Hepatocyte (in vitro differentiated cells): ENCODE measurements at regions not wholly inside any gene's neighbourhood (a gene's known extent, or its start where the extent isn't known, plus 50 kb on each side); places are given as distances from the start of the nearest gene placed in this dataset.

Experiments
- DNase-seq: peaks from one replicate; pipeline ENCODE4 v3.0.0-alpha.2; 2016; ENCODE audit warnings: low spot score
- H2AFZ ChIP-seq: fragments of 200-600 bp; sonication (generic); 2 replicates; pipeline ENCODE4 v1.6.0; 2016; ENCODE audit warnings: antibody characterized with exemption, mild to moderate bottlenecking
- H3K27ac ChIP-seq: fragments of 200-600 bp; sonication (generic); 2 replicates; pipeline ENCODE4 v1.5.1; 2016; ENCODE audit warnings: mild to moderate bottlenecking
- H3K27me3 ChIP-seq: fragments of 200-600 bp; sonication (generic); 2 replicates; pipeline ENCODE4 v1.6.1; 2016
- H3K36me3 ChIP-seq: fragments of 200-600 bp; sonication (generic); replicated peaks from 2 replicates; pipeline ENCODE4 v1.5.1; 2016; ENCODE audit warnings: low read depth; ENCODE audit not compliant: insufficient read depth
- H3K4me1 ChIP-seq: fragments of 200-600 bp; sonication (generic); 2 replicates; pipeline ENCODE4 v1.5.1; 2016; ENCODE audit warnings: mild to moderate bottlenecking, moderate library complexity; ENCODE audit not compliant: insufficient read depth
- H3K4me2 ChIP-seq: fragments of 200-600 bp; sonication (generic); 2 replicates; pipeline ENCODE4 v1.6.0; 2016
- H3K4me3 ChIP-seq: fragments of 200-600 bp; sonication (generic); 2 replicates; pipeline ENCODE4 v1.5.1; 2016; ENCODE audit warnings: mild to moderate bottlenecking
- H3K79me2 ChIP-seq: fragments of 200-600 bp; sonication (generic); 2 replicates; pipeline ENCODE4 v1.6.0; 2017; ENCODE audit warnings: mild to moderate bottlenecking
- H3K9me2 ChIP-seq: fragments of 200-600 bp; sonication (generic); replicated peaks from 2 replicates; pipeline ENCODE4 v1.6.0; 2017; ENCODE audit warnings: mild to moderate bottlenecking; ENCODE audit not compliant: insufficient read depth
- H3K9me3 ChIP-seq: fragments of 200-600 bp; sonication (generic); 2 replicates; pipeline ENCODE4 v1.5.1; 2016; ENCODE audit warnings: low read depth, mild to moderate bottlenecking
- H4K20me1 ChIP-seq: fragments of 200-600 bp; sonication (generic); 2 replicates; pipeline ENCODE4 v1.6.0; 2016; ENCODE audit warnings: mild to moderate bottlenecking; ENCODE audit not compliant: insufficient read depth, poor library complexity, severe bottlenecking
- EZH2 ChIP-seq: fragments of 200-600 bp; sonication (generic); IDR thresholded peaks from 2 replicates; pipeline ENCODE4 v1.6.1; 2016; ENCODE audit warnings: antibody characterized with exemption, mild to moderate bottlenecking, borderline replicate concordance
- EZH2phosphoT487 ChIP-seq: fragments of 200-600 bp; sonication (generic); IDR thresholded peaks from one replicate; pipeline ENCODE4 v1.6.1; 2018; ENCODE audit warnings: antibody characterized with exemption, mild to moderate bottlenecking, low read depth, moderate library complexity; ENCODE audit not compliant: unreplicated experiment, severe bottlenecking
- WGBS: methylation state at CpG from one replicate; pipeline ENCODE4 v1.1.6; 2016; ENCODE audit warnings: low lambda C conversion rate; ENCODE audit errors: missing lambda C conversion rate; 5-methylcytosine and 5-hydroxymethylcytosine counted together
- TF ChIP-seq, protein P1 (sequence below): fragments of 200-600 bp; sonication (generic); IDR thresholded peaks from 2 replicates; pipeline ENCODE4 v1.5.1; 2016; ENCODE audit warnings: antibody characterized with exemption, mild to moderate bottlenecking; ENCODE audit not compliant: poor library complexity

DNA sequence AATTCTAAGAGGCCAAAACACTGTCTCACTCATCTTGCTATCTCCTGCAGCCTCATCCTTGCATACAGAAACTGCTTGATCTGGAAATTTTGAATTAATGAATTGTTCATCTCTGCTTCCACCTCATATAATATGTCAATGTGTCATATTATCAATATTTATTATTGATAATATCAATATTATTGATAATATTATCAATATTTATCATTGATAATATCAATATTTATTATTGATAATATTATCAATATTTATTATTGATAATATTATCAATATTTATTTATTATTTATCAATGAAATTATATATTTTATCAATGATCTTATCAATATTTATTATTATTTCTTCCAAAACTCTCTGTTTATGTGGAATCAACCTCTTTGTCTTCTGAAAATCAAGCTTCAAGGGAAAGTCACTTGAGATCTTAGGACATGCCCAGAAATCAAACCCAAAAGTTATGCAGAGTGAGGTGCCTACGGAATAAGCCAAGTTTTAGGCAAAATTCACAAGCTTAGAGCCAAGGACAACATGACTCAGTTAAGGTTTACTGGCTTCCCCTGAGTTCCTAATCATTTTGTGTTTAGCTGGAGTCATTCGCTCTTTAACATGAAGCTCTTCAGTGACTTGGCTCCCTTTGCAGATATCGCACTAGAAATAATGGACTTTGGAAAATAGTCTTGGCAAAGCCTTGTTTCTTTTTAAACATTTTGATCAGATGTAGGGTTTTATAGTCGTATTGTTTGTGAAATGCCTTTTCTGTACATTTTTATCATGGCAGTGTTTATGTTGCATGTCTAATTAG, 297.1 kb upstream of the RARB start:
- Histone ChIP-seq H3K27me3 (no peaks in the 10 kb centered on the region), H4K20me1 (no peaks in the 10 kb centered on the region), H3K79me2 (no peaks in the 10 kb centered on the region), H2AFZ (no peak overlapping the region), H3K4me2 (no peak overlapping the region), H3K9me3 (no peaks in the 10 kb centered on the region), H3K9me2 (no peaks in the 10 kb centered on the region), H3K4me1 (no peaks in the 10 kb centered on the region), H3K4me3 (no peak overlapping the region), H3K27ac (peak overlapping the region; percentile 48), H3K36me3 (no peaks in the 10 kb centered on the region)
- TF ChIP-seq EZH2phosphoT487 (no peak), EZH2 (no peak)
- TF ChIP-seq, protein P1, sequence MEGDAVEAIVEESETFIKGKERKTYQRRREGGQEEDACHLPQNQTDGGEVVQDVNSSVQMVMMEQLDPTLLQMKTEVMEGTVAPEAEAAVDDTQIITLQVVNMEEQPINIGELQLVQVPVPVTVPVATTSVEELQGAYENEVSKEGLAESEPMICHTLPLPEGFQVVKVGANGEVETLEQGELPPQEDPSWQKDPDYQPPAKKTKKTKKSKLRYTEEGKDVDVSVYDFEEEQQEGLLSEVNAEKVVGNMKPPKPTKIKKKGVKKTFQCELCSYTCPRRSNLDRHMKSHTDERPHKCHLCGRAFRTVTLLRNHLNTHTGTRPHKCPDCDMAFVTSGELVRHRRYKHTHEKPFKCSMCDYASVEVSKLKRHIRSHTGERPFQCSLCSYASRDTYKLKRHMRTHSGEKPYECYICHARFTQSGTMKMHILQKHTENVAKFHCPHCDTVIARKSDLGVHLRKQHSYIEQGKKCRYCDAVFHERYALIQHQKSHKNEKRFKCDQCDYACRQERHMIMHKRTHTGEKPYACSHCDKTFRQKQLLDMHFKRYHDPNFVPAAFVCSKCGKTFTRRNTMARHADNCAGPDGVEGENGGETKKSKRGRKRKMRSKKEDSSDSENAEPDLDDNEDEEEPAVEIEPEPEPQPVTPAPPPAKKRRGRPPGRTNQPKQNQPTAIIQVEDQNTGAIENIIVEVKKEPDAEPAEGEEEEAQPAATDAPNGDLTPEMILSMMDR: no peak
- 46% methylated on average over 4 of the region's 4 CpGs for WGBS
- DNase-seq: peak; percentile 36

DNA sequence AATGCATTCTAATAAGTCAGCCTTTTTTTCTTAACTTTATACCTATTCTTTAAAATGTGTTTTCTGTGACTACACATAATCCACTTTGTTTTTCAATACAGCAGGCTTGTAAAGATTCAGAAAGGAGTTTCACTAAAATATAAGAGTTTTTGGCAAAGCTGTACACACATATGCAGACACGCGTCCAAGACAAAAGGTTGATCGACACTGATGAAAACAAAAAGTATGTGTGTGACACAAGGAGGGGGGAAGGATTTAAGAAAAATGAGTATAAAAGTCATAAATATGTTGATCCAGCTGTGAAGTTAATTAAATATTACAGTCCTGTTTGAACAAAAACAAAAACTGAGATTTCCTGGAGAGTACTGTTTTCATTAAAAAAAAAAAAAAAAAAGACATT, 294.5 kb upstream of the RARB start:
- Histone ChIP-seq H3K4me3 (no peak overlapping the region), H3K4me2 (peak overlapping the region; percentile 10), H3K27ac (no peak overlapping the region), H2AFZ (no peak overlapping the region), H3K36me3 (no peaks in the 10 kb centered on the region), H3K4me1 (no peaks in the 10 kb centered on the region), H4K20me1 (no peaks in the 10 kb centered on the region), H3K9me2 (no peaks in the 10 kb centered on the region), H3K79me2 (no peaks in the 10 kb centered on the region), H3K27me3 (no peaks in the 10 kb centered on the region), H3K9me3 (no peaks in the 10 kb centered on the region)
- TF ChIP-seq EZH2phosphoT487 (no peak), EZH2 (no peak)
- TF ChIP-seq, protein P1: no peak
- WGBS: 58% methylated on average over 3 of the region's 3 CpGs
- DNase-seq: no peak

DNA sequence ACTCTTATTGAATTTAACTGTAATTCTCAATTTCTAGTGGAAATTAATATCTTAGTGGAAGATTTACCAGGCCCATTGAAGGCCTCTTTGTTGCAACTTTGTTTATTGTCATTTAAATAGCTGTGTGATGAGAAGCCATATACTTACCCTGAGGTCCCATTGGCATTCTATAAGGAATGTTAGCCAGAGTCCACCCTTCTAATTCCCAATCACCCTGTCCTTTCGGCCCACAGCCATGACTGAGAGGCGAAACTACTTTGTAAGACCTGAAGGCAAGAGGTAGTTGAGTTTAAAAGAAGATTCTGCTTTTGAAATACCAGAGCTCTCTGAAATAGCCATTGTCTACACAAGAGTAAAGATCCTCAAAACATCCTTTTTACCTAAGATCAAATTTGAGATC, 290.5 kb upstream of the RARB start:
- Histone ChIP-seq H4K20me1 (no peaks in the 10 kb centered on the region), H3K27me3 (no peaks in the 10 kb centered on the region), H3K9me3 (no peaks in the 10 kb centered on the region), H3K9me2 (no peaks in the 10 kb centered on the region), H2AFZ (no peak overlapping the region), H3K27ac (no peak overlapping the region), H3K4me2 (no peak overlapping the region), H3K79me2 (no peaks in the 10 kb centered on the region), H3K4me3 (no peak overlapping the region), H3K4me1 (no peaks in the 10 kb centered on the region), H3K36me3 (no peaks in the 10 kb centered on the region)
- WGBS: 93% methylated on average over 2 of the region's 2 CpGs
- TF ChIP-seq EZH2 (no peak), EZH2phosphoT487 (no peak)
- TF ChIP-seq, protein P1: no peak
- DNase-seq: no peak

DNA sequence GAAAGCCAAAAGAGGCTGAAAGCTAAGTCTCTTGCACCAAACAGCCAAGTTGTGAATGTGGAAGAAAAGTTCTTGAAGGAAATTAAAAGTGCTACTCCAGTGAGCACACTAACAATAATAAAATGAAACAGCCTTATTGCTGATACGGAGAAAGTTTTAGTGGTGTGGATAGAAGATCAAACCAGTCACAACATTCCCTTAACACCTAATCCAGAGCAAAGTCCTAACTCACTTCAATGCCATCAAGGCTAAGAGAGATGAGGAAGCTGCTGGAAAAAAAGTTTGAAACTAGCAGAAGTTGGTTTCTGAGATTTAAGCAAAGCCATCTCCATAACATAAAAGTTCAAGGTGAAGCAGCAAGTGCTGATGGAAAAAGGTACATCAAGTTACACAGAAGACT, 288.8 kb upstream of the RARB start:
- no peak for DNase-seq
- no peak overlapping the region for H3K4me2 ChIP-seq
- 86% methylated on average over 1 of the region's 1 CpG for WGBS
- H3K4me3 ChIP-seq: no peak overlapping the region
- no peaks in the 10 kb centered on the region for H3K4me1 ChIP-seq
- no peak overlapping the region for H2AFZ ChIP-seq
- no peaks in the 10 kb centered on the region for H4K20me1 ChIP-seq
- no peaks in the 10 kb centered on the region for H3K36me3 ChIP-seq
- no peaks in the 10 kb centered on the region for H3K27me3 ChIP-seq
- TF ChIP-seq EZH2phosphoT487 (no peak), EZH2 (no peak)
- TF ChIP-seq, protein P1: no peak
- no peaks in the 10 kb centered on the region for H3K79me2 ChIP-seq
- no peaks in the 10 kb centered on the region for H3K9me2 ChIP-seq
- H3K9me3 ChIP-seq: no peaks in the 10 kb centered on the region
- no peak overlapping the region for H3K27ac ChIP-seq
